HG02973 (cell line): ENCODE measurements at regions not wholly inside any gene's neighbourhood (a gene's known extent, or its start where the extent isn't known, plus 50 kb on each side); places are given as distances from the start of the nearest gene placed in this dataset.

Source experiments
- ATAC-seq: cut with Tn5 transposase; IDR thresholded peaks from one replicate; pipeline ENCODE4 v1.9.1; 2021; ENCODE audit warnings: moderate library complexity; ENCODE audit not compliant: unreplicated experiment

DNA sequence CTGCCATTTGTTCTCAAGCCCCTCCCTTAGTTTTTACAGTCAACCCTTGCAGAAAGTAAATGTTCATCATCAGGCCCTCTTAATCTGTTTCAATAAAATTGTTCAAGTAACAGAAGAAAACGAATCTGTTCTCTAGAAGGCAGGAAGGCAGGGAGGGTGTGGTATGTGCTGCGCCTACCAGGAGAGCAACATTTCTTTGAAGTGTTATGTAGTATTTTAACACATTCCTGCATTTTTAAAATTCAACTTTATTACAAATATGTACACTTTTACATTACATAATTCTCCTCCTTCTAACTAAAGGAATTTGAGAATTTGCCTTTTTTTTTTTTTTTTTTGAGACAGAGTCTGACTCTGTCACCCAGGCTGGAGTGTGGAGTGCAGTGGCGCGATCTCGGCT, 657.8 kb downstream of the MCTP2 start:
- ATAC-seq = no peak

DNA sequence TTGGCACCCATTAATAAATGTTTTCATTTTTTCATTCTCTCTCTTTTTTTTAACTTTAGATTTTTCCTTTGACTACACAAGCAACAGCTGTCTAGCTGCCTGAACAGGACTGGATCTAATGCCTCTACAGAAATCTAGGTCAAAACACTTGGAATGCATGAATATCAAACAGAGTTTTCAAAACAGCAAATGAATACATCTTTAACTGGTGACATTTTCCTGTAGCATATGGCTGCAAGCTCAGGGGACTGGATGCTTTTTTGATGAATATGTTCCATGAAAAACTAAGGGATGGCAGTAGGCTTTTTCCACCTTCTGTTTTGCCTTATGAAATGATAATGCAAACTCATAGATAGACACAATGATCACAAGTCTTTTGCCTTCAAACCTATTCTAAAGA, 661.7 kb downstream of the MCTP2 start:
- no peak for ATAC-seq

DNA sequence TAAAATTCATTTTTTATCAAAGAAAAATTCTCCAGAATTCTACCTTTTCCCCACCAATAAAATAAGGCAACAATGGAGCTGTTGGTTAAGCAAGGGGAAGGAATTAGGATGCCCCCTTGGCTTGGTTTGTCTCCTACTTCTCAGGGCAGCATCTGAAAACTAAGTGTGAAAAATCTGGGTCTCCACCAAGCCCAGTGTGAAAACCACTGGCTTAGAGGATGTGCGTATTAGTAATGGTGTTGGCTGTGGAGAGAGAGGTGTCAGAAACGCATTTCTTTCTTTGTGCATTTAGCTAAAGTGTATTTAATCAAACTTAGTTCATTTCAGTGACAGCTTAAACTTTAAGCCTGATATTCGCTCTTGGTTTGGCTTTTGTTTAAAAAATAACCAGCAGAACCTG, 662.7 kb downstream of the MCTP2 start:
- no peak for ATAC-seq

DNA sequence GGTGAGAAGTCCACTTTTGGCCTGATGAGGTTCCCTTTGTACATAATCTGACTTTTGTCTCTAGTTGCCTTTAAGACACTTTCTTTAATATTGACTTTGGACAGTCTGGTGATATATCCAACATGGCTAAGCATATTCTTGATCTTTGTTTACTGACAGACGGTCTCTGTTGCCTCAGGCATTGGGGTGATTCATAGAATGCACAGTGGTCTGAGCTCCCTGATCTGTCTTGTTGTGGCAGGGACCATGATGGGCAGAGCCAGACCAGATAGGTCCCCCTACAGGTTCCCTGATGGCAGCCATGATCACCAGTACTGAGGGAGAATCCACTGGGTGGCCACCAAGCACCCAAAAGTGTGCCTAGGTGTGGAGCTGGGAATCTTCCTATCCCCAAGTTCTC, 678.1 kb downstream of the MCTP2 start:
- ATAC-seq = no peak

DNA sequence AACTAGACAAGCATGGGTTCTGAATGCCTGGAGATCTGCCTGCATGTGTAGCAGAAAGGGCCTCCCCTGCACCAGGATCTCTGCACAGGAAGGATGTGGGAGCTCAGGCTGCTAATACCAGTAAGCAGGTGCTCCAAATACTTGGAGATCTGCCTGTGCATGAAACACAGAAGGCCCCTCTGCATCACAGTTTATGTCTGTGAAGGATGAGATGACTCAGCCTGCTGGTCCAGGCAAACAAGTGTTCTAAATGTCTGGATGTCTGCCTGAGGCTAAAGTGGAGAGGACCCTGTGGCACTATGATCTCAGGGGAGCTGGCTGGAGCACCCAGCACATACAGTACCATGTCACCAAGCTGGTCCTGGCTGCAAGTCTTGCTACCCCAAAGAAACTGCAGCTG, 678.8 kb downstream of the MCTP2 start:
- ATAC-seq = no peak

DNA sequence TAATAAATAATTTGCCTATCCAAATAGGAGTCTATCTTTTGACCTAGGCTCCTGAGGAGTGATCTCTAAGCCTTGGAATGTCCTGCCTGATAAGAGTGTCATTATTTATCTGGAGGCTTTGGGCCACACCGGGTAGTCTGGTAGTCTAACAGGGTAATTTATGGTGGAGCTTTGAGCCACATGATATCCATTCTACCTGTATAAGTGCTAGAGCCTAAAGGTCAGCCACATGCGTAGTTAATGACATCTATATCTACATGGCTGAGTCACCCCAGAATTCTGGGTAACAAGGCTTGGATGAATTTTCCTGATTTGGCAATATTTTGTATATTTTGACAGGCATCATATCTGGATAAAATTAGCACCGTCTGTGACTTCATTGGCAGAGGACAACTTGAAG, 681.4 kb downstream of the MCTP2 start:
- no peak for ATAC-seq

DNA sequence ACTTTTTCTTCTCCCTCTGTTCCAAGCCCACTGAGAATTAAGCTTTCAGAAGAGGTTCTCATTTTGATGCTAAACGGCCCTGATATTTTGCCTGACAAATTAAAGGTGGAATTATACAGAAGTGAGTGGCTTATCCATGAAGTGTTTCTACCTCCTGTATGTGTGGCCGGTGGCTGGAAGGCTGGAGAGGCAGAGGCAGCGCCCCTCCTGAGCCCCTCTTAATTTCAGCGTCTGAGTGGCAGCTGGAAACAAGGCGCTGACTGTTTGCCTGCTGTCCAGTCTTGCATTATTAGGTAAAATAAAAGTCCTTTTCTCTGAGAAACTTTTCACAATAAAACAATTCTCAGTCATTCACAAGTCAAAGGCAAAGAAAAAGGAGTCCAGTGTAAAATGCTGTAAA, 685.7 kb downstream of the MCTP2 start:
- ATAC-seq = no peak

DNA sequence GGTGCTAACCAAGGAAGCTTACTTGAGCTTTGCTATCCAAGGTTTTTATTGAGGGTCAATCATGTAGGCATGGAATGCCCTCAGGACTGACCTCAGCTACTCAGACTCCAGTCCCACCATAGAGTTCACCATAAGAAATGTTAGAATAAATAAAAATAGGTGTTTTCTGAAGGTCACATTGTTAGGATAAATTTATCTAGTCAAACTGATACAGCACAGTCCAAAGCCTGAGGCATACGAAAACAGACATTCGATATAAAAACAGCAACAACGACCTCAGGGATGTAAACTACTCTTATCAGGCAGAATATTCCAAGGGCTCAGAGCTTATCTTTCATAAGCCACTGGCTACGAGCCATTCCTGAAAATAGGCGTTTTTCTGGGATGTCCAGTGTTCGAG, 690.6 kb downstream of the MCTP2 start:
- ATAC-seq = no peak

DNA sequence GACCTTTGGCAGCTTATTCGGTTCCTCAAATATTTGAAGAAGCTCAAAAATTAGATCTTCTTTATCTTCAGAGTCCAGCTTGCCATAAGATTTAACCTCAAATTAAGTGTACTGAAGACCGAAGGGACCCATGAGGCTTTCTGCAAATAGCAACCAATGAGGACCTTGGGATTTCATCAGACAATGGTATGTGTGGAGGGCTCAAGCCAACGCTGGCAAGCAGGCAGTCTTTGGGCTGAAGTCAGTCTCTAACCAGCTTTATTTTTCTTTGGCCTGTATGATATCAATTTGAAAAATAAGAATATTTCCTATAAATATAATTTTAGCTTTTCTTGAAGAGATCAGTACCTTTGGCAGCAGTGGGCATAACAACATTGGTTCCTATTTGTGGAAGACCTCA, 692.7 kb downstream of the MCTP2 start:
- ATAC-seq = no peak

DNA sequence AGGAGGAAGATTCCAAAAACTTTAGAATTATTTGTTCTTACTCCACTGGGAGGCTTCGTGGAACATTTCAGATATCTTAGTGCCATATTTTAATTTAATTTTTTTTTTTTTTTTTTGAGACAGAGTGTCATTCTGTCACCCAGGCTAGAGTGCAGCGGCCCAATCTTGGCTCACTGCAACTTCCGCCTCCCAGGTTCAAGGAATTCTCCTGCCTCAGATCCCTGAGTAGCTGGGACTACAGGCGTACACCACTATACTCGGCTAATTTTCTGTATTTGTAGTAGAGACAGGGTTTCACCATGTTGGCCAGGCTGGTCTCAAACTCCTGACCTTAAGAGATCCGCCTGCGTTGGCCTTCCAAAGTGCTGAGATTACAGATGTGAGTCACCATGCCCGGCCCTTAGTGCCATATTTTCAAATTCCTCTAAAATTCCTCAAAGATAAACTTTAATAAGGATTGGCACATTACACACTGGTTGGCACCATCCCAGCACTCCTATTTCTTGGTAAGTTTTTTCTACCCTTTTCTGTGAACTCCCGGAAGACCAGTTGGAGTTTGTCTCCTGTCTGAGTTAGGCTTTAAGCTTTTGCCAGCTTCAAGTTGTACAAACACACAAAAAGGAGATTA, 693.7 kb downstream of the MCTP2 start:
- ATAC-seq = no peak

DNA sequence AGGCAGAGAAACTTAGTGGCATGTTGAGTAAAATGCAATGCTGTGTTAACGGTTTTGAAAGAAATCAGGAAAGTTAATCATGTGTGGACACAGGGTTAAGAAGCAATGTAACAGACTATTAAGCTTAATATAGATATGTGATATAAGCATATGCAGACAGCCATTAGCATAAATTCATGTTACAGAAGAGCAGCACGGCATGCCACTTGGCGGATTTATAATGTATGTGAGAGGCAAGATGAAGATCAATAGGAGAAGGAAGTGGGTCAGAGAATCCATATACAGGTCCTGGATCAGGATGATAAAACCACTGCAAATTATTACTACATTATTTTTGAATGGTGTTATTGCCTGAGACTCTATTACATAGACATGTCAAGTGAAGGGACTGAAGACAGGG, 694.3 kb downstream of the MCTP2 start:
- no peak for ATAC-seq

DNA sequence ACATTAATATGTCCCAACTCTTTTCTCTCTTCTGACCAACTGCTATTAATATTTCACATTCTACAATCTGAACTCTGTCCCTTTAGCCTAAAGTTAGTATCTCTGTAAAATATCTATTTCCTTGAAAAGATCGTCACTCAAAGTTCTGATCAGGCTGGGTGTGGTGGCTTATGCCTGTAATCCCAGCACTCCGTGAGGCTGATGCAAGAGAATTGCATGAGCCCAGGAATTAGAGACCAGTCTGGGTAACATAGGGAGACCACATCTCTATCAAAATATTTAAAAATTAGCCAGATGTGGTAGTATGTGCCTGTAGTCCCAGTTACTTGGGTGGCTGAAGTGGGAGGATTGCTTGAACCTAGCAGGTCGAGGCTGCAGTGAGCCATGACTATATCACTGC, 695.6 kb downstream of the MCTP2 start:
- no peak for ATAC-seq

DNA sequence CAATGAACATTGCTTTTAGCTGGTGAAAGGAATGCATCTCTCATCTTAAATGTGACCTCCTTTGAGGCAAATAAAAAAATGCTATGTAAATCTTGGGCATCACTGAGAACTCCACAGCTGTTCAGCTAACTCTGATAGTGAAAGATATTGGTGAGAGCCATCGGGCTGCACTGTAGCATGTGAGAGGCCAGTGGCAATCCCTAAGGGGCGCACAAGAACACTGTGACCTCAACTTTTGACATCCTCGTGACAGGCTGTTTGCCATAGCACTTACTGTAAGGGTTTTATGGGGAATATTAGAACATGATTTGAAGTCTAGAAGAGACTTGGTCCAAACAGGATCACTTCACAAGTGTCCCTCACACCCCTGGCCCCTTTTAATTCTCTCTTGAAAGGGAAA, 697.9 kb downstream of the MCTP2 start:
- no peak for ATAC-seq

DNA sequence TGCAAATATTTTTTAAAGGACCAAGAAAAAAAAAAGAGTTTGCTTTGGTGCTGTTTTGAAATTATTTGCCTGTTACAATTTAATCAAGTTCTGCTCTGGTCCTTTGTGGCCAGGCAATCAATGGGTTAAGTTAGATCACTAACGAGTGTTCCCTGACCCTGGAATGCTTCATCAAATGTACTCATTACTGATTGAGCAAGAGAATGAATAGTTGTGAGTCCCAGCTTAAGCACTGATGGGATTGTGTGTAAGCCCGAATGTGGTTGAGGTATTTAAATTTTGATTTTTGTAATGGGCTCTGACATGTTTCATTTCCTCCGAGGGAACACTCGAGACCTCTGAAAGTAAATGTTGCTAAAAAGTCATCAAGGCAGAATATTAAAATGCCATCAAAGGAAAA, 699.1 kb downstream of the MCTP2 start:
- no peak for ATAC-seq

DNA sequence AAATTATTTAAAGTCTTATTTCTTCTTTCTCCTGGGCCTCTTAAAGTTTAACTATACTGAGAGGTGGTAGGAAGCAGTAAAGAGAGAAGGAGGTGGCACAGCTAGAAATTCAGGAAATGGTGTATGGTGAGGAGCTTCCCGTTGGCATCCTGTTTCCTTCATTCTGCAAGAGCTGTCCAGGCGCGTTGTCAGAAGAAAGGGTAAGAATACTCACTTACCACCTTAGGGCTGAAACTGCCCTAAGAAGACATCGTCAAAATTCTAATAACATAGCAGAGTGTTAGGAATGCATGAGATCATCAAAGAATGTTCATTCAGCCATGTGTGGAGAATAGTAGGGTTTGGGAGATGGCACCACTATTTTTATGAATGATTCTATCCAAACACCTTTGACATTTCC, 699.6 kb downstream of the MCTP2 start:
- no peak for ATAC-seq

DNA sequence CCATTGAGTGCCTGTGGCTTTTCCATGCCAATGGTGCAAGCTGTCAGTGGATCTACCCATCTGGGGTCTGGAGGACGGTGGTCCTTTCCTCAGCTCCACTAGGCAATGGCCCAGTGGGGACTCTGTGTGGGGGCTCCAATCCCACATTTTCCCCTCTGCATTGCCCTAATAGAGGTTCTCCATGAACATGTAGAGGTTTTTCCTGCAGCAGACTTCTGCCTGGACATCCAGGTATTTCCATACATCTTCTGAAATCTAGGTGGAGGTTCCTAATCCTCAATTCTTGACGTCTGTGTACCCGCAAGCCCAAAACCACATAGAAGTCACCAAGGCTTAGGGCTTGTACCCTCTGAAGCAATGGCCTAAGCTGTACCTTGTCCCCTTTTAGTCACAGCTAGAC, 703.1 kb downstream of the MCTP2 start:
- no peak for ATAC-seq

DNA sequence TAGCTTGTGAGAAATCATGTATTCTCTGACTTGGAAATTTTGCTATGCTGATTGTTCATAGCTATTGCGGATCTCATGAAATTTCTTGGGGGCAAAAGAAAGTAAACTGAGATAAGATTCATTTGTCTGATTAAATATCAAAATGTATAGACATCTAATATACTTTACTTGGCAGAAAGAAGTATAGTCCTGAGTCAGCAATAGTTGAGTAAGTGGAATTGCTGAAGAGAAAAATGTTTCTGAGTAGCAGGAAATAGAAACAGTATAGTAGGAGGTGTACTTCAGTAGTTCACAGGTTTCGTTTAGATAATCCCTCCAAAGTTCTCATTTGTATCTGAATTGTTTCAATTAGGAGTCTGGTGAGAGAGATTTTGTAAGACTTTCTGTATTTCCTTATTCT, 705.9 kb downstream of the MCTP2 start:
- ATAC-seq = no peak

DNA sequence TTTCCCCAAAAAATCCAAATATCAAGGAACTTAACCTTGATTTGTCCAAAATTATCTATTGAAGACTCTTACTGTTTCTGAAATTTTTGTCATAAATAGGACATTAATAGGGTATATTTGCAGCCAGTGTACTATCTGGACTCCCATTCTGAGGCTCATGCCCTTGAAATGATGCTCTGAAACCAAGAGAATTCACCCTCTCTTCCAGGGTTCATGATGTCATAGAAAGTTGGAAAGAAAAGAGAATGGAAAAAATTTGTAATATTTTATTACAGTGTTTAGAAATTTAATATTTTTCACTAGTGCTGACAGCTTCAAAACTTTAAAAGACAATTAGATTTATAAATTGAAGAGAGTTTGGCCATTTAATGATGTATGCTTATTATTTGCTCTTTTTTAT, 712.5 kb downstream of the MCTP2 start:
- no peak for ATAC-seq

DNA sequence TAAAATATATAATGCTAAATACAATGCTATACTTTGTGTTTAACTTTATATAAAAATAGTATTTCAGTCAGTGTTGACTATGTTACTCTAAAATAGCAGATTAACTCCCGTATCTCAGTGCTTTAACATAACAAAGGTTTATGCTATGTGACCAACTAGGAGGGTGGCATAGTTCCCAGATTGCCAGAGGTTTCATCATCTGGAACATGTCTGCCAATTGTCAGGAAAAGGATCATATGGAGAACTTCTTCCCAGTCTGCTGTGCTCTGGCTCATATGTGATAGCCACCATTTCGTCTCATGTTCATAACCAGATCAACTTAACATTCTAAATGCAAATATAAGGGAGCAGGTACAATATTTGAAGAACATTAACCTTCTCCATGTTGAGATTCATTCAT, 720.2 kb downstream of the MCTP2 start:
- no peak for ATAC-seq

DNA sequence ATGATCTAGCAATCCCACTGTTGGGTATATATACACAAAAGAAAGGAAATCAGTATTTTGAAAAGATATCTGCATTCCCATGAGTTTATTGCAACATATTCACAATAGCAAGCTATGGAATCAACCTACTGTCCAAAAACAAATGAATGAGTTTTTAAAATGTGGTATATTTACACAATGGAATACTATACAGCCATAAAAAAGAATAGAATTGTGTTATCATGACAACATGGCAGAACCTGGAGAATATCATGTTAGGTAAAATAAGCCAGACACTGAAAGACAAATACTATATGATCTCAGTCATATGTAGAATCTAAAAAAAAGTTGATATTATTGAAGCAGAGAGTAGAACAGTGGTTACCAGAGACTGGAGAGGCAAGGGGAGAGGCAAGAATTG, 732.6 kb downstream of the MCTP2 start:
- no peak for ATAC-seq

DNA sequence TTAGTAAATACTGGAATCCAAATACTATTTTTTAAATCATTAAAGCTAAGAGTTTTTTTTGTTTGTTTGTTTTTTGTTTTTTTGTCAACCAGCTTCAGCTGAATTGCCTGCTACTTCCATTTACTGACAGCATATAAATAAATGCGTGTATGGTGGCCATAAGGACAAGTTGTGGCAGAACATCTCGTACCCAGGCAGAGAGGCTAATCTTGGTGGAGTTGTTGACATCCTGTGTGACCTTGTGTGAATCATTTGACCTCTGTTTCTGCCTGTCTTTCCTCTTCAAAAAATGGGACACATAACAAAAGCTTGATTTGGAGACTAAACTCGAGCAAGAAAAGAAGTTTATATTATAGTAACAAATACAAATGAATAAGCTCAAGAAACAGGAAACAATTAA, 734.2 kb downstream of the MCTP2 start:
- ATAC-seq = no peak

DNA sequence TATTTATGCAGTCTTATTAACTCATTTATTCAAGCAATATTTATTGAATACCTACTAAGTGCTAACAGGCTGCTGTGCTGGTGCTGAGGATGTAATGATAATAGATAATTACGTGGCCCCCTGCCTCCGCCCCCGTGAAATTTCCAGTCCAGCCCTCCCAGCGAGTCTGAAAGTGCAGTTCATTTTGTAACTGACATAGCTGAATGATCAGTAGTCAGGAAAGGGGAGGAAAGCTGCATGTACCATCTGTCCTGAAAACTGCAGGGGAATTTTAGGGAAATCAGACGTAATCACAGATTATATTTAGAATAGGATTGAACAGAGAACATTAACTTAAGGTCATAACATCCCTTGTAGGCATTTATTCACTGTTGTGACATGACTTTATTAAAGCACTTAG, 736.8 kb downstream of the MCTP2 start:
- ATAC-seq = no peak

DNA sequence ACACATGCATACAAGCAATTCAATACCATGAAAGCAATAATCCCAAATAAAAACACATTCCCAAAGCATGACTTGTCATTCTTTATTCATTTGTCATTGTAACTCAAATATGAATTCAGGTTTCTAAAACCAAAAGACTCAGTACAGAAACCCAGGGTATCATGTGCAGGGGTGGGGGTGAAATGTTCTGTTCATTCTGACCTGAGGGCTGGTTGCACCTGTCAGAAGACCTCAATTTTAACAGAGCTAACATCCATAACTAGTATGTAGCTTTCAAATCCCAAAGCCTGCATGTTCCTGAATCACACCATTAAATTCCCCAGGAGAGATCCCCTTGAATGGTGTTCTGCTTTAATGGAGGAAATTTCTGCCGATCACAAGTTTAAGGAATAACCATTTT, 738.7 kb downstream of the MCTP2 start:
- no peak for ATAC-seq

DNA sequence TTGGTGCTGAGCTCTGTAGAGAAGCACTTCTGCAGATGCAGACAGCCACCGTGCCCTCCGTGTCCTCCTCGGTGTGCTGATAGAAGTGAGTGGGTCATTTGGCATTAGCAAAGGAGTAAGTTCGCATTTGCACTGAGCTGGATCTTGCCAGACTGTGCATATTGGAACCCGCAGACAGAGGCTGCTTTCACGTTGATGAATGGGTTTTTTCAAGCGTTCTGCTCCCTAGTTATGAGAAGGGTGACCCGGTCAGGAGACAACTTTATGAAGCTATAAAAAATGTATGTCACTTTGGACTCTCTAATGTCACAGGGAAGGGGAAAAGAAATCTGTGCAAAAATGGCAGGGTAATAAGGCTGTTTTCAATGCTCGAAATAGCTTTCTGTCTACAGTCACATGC, 739.4 kb downstream of the MCTP2 start:
- no peak for ATAC-seq
